ENCODE measurements at regions not wholly inside any gene's neighbourhood (a gene's known extent, or its start where the extent isn't known, plus 50 kb on each side); places are given as distances from the start of the nearest gene placed in this dataset.

GRCh38 chr13:31964168-31964567 lies 67.4 kb upstream of the FRY start:
- no peaks in the 10 kb centered on the region for H3K36me3 ChIP-seq (ENCODE audit: control insufficient read depth, low read length)
- no peak overlapping the region for H3K4me3 ChIP-seq (ENCODE audit: low read length)
- H3K9me2 ChIP-seq (replicated peaks; ENCODE audit: control insufficient read depth, low read length), result no peaks in the 10 kb centered on the region
- no peaks in the 10 kb centered on the region for H3K79me2 ChIP-seq (ENCODE audit: control insufficient read depth, low read length)
- H4K20me1 ChIP-seq (ENCODE audit: control insufficient read depth, insufficient read depth, low read depth, low read length), result no peaks in the 10 kb centered on the region
- no peak overlapping the region for H3K27ac ChIP-seq (ENCODE audit: low read depth, low read length)
- no peaks in the 10 kb centered on the region for H3K27me3 ChIP-seq (ENCODE audit: control insufficient read depth, low read length)
- TF ChIP-seq EZH2phosphoT487 (IDR thresholded peaks at IDR 0.05; ENCODE audit: borderline replicate concordance, low read length) (no peak), CTCF (IDR thresholded peaks at IDR 0.05; ENCODE audit: low read depth, low read length, poor library complexity, severe bottlenecking) (no peak)
- H3K4me1 ChIP-seq (ENCODE audit: control insufficient read depth, low read length), result peaks cover 49% of the 10 kb centered on the region
- peak overlapping the region; percentile 42; the same call in 1 of the 2 replicates for H3K4me2 ChIP-seq (ENCODE audit: low read length)
- peaks cover 8% of the 10 kb centered on the region; the same call in 1 of the 2 replicates for H3K9me3 ChIP-seq (ENCODE audit: control insufficient read depth, insufficient read depth, low read length)
- peaks cover 9% of the 10 kb centered on the region; the same call in 1 of the 2 replicates for H3F3A ChIP-seq (ENCODE audit: control insufficient read depth, insufficient read depth)

GRCh38 chr13:31965361-31966066 lies 66.1 kb upstream of the FRY start:
- peaks cover 49% of the 10 kb centered on the region for H3K4me1 ChIP-seq (ENCODE audit: control insufficient read depth, low read length)
- H3K4me2 ChIP-seq (ENCODE audit: low read length), result peak overlapping the region; percentile 70
- H3K9me2 ChIP-seq (replicated peaks; ENCODE audit: control insufficient read depth, low read length), result no peaks in the 10 kb centered on the region
- peak overlapping the region; percentile 59 for H3K4me3 ChIP-seq (ENCODE audit: low read length)
- H3K79me2 ChIP-seq (ENCODE audit: control insufficient read depth, low read length), result no peaks in the 10 kb centered on the region
- no peaks in the 10 kb centered on the region for H3K27me3 ChIP-seq (ENCODE audit: control insufficient read depth, low read length)
- H3K36me3 ChIP-seq (ENCODE audit: control insufficient read depth, low read length), result no peaks in the 10 kb centered on the region
- peaks cover 9% of the 10 kb centered on the region; the same call in 1 of the 2 replicates for H3F3A ChIP-seq (ENCODE audit: control insufficient read depth, insufficient read depth)
- TF ChIP-seq CTCF (IDR thresholded peaks at IDR 0.05; ENCODE audit: low read depth, low read length, poor library complexity, severe bottlenecking) (no peak), EZH2phosphoT487 (IDR thresholded peaks at IDR 0.05; ENCODE audit: borderline replicate concordance, low read length) (no peak)
- no peaks in the 10 kb centered on the region for H4K20me1 ChIP-seq (ENCODE audit: control insufficient read depth, insufficient read depth, low read depth, low read length)
- peak overlapping the region; percentile 81 for H3K27ac ChIP-seq (ENCODE audit: low read depth, low read length)
- peaks cover 8% of the 10 kb centered on the region; the same call in 1 of the 2 replicates for H3K9me3 ChIP-seq (ENCODE audit: control insufficient read depth, insufficient read depth, low read length)

GRCh38 chr13:31967155-31967554 lies 64.4 kb upstream of the FRY start:
- H3K27me3 ChIP-seq (ENCODE audit: control insufficient read depth, low read length), result no peaks in the 10 kb centered on the region
- no peaks in the 10 kb centered on the region for H3K79me2 ChIP-seq (ENCODE audit: control insufficient read depth, low read length)
- peaks cover 9% of the 10 kb centered on the region; the same call in 1 of the 2 replicates for H3F3A ChIP-seq (ENCODE audit: control insufficient read depth, insufficient read depth)
- no peaks in the 10 kb centered on the region for H3K36me3 ChIP-seq (ENCODE audit: control insufficient read depth, low read length)
- H3K27ac ChIP-seq (ENCODE audit: low read depth, low read length), result peak overlapping the region; percentile 81; the same call in 1 of the 2 replicates
- peak overlapping the region; percentile 70; the same call in 1 of the 2 replicates for H3K4me2 ChIP-seq (ENCODE audit: low read length)
- peaks cover 49% of the 10 kb centered on the region for H3K4me1 ChIP-seq (ENCODE audit: control insufficient read depth, low read length)
- H4K20me1 ChIP-seq (ENCODE audit: control insufficient read depth, insufficient read depth, low read depth, low read length), result no peaks in the 10 kb centered on the region
- H3K9me3 ChIP-seq (ENCODE audit: control insufficient read depth, insufficient read depth, low read length), result peaks cover 8% of the 10 kb centered on the region; the same call in 1 of the 2 replicates
- H3K9me2 ChIP-seq (replicated peaks; ENCODE audit: control insufficient read depth, low read length), result no peaks in the 10 kb centered on the region
- peak; percentile 46 for TF ChIP-seq CTCF (IDR thresholded peaks at IDR 0.05; ENCODE audit: low read depth, low read length, poor library complexity, severe bottlenecking)
- TF ChIP-seq EZH2phosphoT487 (IDR thresholded peaks at IDR 0.05; ENCODE audit: borderline replicate concordance, low read length), result no peak
- H3K4me3 ChIP-seq (ENCODE audit: low read length), result no peak overlapping the region

Data from DOHH2 (cell line).